GM18505 (cell line): ENCODE measurements at regions not wholly inside any gene's neighbourhood (a gene's known extent, or its start where the extent isn't known, plus 50 kb on each side); places are given as distances from the start of the nearest gene placed in this dataset.

Experiments used
- ATAC-seq: cut with Tn5 transposase; IDR thresholded peaks from one replicate; pipeline ENCODE4 v1.9.1; 2021; ENCODE audit not compliant: unreplicated experiment
- POLR2A ChIP-seq: IDR thresholded peaks from 4 replicates; pipeline ENCODE4 v1.6.1; 2011; ENCODE audit warnings: borderline replicate concordance; ENCODE audit not compliant: insufficient read depth, insufficient read length; ENCODE audit errors: extremely low read depth

- no peak for ATAC-seq
Measured at GRCh38 chr21:15170614-15171013, 105.8 kb upstream of the NRIP1 start.

DNA sequence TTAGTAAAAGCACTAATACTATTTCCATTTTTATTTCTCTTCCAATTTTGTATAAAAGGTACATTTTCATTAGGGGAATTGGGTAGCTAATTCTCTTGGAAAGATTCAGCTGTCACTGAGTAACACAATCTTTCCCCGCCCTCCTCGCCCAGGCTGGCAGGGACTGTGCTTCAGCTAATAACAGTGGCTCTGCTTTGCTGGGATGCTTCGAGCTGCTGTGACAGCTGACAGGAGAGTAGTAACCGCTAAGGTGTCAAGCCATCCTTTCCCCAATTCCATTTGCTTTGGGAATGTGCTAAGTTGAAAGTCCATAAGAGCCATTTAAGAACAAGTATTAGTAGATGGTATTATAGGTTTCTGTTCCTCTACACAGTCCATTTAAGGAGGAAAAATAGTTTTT is 106.7 kb upstream of the NRIP1 start:
- no peak for TF ChIP-seq POLR2A
- no peak for ATAC-seq

More at GRCh38 chr21:15170614-15171013, 105.8 kb upstream of the NRIP1 start:
- TF ChIP-seq POLR2A = no peak

GRCh38 chr21:15172963-15173362 is 108.2 kb upstream of the NRIP1 start:
- ATAC-seq = no peak
- TF ChIP-seq POLR2A = no peak

GRCh38 chr21:15174923-15175322 is 110.1 kb upstream of the NRIP1 start:
- ATAC-seq = no peak
- TF ChIP-seq POLR2A = no peak

GRCh38 chr21:15182731-15183130 is 117.9 kb upstream of the NRIP1 start:
- TF ChIP-seq POLR2A = no peak
- ATAC-seq = no peak

DNA sequence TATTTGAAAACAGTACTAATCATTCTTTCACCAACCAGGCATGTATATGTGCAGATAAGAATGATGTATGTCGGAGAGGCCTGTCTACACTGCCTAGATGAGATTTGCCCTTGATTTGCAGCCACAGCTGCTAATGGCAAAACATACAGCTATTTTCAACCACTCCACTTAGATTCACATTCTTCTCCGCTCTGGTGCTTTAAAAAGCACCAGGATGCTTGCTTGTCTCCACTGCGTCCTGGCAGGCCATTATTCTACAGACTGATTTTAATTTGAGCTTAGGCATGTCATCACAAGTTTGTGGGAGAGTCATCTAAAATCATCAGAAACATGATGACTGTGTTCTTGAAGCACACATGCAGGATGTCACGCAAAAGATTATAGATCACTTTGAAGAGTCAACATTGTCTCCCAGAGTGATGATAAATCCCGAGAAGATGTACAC is 119.0 kb upstream of the NRIP1 start:
- no peak for TF ChIP-seq POLR2A
- no peak for ATAC-seq

DNA sequence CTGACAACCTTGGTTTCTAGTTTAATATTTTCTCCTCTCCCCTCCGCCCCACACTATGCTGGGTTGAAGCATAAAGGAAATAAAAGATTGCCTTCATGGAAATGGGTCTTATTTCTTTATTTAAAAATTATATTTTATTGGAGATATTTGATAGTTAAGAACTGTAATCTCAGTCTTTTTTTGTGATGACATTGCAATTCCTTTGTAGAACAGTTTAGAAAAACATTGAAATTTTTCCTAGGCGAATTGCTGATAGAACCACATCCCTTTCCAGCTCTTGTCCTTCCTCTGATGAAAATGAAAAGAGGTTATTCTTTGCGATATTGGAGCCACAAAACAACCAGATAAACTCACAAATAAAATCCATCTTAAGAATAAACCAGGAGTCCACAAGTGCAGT is 125.6 kb upstream of the NRIP1 start:
- ATAC-seq = no peak
- no peak for TF ChIP-seq POLR2A

- no peak for ATAC-seq
- no peak for TF ChIP-seq POLR2A
Measured at GRCh38 chr21:15190837-15191236, 126.0 kb upstream of the NRIP1 start.

DNA sequence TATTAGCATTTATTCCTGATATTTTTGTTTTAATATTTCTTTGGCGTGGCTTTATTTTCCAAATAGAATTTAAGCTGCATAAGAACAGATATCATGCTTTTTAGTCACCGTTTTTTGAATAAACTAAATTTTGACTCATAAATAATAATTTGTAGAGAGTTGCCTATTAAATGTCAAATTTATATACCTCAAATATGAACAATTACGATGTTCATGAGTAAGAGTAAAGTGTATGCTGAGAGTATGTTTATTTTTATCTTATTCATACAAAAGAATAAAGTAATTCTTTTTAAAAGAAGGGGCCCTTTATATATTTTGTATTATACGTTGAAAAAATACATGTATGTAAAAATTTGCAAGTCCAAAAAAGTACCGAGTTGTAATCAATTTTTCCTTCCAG is 126.5 kb upstream of the NRIP1 start:
- no peak for ATAC-seq
- TF ChIP-seq POLR2A = no peak

DNA sequence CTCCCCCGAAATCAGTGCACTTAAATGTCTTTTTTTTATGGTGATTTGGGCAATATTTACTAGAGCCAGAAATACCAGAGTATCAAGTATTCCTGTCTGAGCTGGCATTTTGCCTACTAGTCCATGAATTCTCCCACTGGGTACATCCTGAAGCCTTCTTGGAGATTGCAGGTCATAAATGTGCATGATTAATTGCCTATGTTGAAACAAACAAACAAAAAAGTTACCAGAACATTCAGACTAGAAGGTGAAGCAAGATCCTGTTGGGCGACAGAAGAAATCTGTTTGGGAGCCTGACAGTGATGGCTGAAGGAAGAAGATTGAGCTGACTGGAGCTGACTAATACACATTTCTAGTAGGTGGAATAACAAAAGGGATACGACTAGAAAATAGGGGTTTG is 127.4 kb upstream of the NRIP1 start:
- no peak for ATAC-seq
- TF ChIP-seq POLR2A = no peak

- ATAC-seq = no peak
Measured at GRCh38 chr21:15193937-15194336, 129.1 kb upstream of the NRIP1 start.

DNA sequence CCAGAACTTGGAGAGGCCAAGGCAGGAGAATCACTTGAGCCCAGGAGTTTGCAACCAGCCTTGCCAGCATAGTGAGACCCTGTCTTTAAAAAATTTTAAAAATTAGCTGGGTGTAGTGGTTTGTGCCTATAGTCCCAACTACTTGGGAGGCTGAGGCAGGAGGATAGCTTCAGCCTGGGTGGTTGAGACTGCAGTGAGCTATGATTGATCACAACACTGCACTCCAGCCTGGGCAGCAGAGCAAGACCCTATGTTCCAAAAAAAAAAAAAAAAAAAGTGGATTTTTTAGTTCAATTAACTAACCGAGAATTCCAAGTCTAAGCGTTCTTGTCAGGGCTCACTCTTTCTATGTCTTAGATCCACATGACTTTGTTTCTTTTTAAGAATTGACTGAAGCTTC is 130.3 kb upstream of the NRIP1 start:
- no peak for TF ChIP-seq POLR2A
- no peak for ATAC-seq

More at GRCh38 chr21:15193937-15194336, 129.1 kb upstream of the NRIP1 start:
- no peak for TF ChIP-seq POLR2A

DNA sequence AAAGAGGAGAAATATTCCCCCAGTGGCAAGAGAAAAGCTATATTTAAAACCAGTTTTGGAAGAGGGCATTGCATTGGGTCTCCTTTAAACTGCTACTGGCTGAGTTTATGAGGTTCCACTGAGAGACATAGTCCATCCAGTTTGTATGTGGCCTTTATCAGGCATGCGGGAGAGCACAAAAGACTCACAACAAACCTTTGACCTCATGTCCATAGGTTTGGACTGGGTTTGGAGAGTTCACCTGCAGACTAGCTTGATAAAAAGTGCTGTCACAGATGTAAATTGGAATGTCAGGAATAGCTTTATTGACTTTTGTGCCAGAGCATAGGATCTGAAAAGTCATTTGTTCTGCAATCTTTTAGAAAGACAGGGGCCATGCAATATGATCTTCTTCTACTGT is 131.0 kb upstream of the NRIP1 start:
- TF ChIP-seq POLR2A = no peak
- ATAC-seq = no peak

GRCh38 chr21:15197696-15198095 is 132.9 kb upstream of the NRIP1 start:
- ATAC-seq = no peak
- no peak for TF ChIP-seq POLR2A
